ENCODE measurements at regions not wholly inside any gene's neighbourhood (a gene's known extent, or its start where the extent isn't known, plus 50 kb on each side); places are given as distances from the start of the nearest gene placed in this dataset.

DNA sequence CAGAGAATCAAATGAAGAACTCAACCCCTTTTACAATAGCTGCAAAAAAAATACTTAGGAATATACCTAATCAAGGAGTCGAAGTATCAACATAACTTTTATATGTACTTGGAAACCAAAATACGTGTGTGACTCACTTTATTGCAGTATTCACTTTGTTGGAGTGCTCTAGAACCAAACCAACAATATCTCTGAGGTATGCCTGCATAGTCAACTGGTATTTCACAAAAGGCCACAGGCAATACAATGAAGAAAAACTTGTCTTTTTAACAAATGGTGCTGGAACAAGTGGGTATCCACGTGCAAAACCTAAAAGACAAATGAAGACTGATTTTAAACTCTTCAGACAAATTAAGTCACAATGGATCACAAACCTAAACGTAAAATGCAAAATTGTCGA lies 385.7 kb downstream of the TLE1 start:
- no peak for TF ChIP-seq POLR2AphosphoS5 (IDR thresholded peaks at IDR 0.05; ENCODE audit: low read depth, low read length)
- no peak for TF ChIP-seq REST (IDR thresholded peaks at IDR 0.05; ENCODE audit: insufficient read depth in 1 of 2, low read depth in 2 of 2, low read length in 2 of 2)
